ENCODE measurements at regions not wholly inside any gene's neighbourhood (a gene's known extent, or its start where the extent isn't known, plus 50 kb on each side); places are given as distances from the start of the nearest gene placed in this dataset.

- no peaks in the 10 kb centered on the region for H3K4me1 ChIP-seq (ENCODE audit: insufficient read depth, low read length)
- no TSS peak for BruUV-seq (replicated peaks)
- intact Hi-C loops (cut with micrococcal nuclease; ENCODE audit: unreplicated experiment) (no loop called here), in situ Hi-C loops (cut with HindIII; ENCODE audit: extremely low pct_ligation_motif_present, low pct_unique_long_range_greater_than_20kb) (no loop called here)
- POLR2A ChIA-PET: no interaction called here
- FAIRE-seq (no peak), DNase-seq (ENCODE audit: low spot score) (no peak), ATAC-seq (no peak)
- H3K27ac ChIP-seq (ENCODE audit: extremely low read length, insufficient read depth, low read length): no peak overlapping the region
- no peak for TF ChIP-seq ZNF224 (CRISPR knock-in tag; IDR thresholded peaks at IDR 0.05)
- no peak for TF ChIP-seq SIX4 (CRISPR knock-in tag; IDR thresholded peaks at IDR 0.05)
- TF ChIP-seq HOMEZ (CRISPR knock-in tag; IDR thresholded peaks at IDR 0.05; ENCODE audit: low read depth): no peak
- no peak for TF ChIP-seq ZNF615 (CRISPR knock-in tag; IDR thresholded peaks at IDR 0.05; ENCODE audit: borderline replicate concordance)
- no peak for TF ChIP-seq ZNF121 (CRISPR knock-in tag; IDR thresholded peaks at IDR 0.05)
- no peak for TF ChIP-seq DDIT3 (CRISPR knock-in tag; IDR thresholded peaks at IDR 0.05)
- no peak for TF ChIP-seq EHMT2 (IDR thresholded peaks at IDR 0.05; ENCODE audit: borderline replicate concordance, low read depth, low read length)
- no peak for TF ChIP-seq NCOA2 (CRISPR knock-in tag; IDR thresholded peaks at IDR 0.05)
- no peak for TF ChIP-seq ZNF382 (CRISPR knock-in tag; IDR thresholded peaks at IDR 0.05; ENCODE audit: borderline replicate concordance)
- TF ChIP-seq DMAP1 (CRISPR knock-in tag; IDR thresholded peaks at IDR 0.05): no peak
- no peak for TF ChIP-seq SPEN (CRISPR knock-in tag; IDR thresholded peaks at IDR 0.05; ENCODE audit: low read depth)
- TF ChIP-seq TIGD3 (CRISPR knock-in tag; IDR thresholded peaks at IDR 0.05; ENCODE audit: borderline replicate concordance): no peak
- TF ChIP-seq ZNF234 (CRISPR knock-in tag; conservative IDR thresholded peaks at IDR 0.05): no peak
- no peak for TF ChIP-seq RXRB (CRISPR knock-in tag; IDR thresholded peaks at IDR 0.05; ENCODE audit: borderline replicate concordance)
- TF ChIP-seq ZNF737 (CRISPR knock-in tag; IDR thresholded peaks at IDR 0.05; ENCODE audit: borderline replicate concordance): no peak
- TF ChIP-seq ZNF282 (IDR thresholded peaks at IDR 0.05; ENCODE audit: partially characterized antibody): no peak
- no peak overlapping the region for H2AFZ ChIP-seq (ENCODE audit: low read length)
- no peak overlapping the region for H3K4me3 ChIP-seq (replicated peaks in 1 of 3; ENCODE audit: insufficient read depth in 1 of 3, low read depth in 2 of 3, low read length in 3 of 3)
- H3K36me3 ChIP-seq (replicated peaks in 1 of 2; ENCODE audit: control insufficient read depth in 1 of 2, insufficient read depth in 2 of 2, low read length in 2 of 2): no peaks in the 10 kb centered on the region
- no peak overlapping the region for H3K4me2 ChIP-seq (ENCODE audit: low read depth, low read length)
- no peaks in the 10 kb centered on the region for H3K27me3 ChIP-seq (ENCODE audit: control insufficient read depth in 1 of 2, insufficient read depth in 2 of 2, low read length in 2 of 2)
- H3K9me3 ChIP-seq (ENCODE audit: low read length): no peaks in the 10 kb centered on the region
- H4K20me1 ChIP-seq (ENCODE audit: insufficient read depth, low read length): no peaks in the 10 kb centered on the region
- CTCF ChIA-PET (ENCODE audit: low intra/inter-chr PET ratio, low total read pairs): no interaction called here
- no peaks in the 10 kb centered on the region for H3K79me2 ChIP-seq (ENCODE audit: insufficient read depth, low read length)
- 0% methylated on average over 1 of the region's 1 CpG for WGBS (ENCODE audit: low lambda C conversion rate)
- H3K9ac ChIP-seq (ENCODE audit: insufficient read depth, low read depth, low read length): no peak overlapping the region
Observed at GRCh38 chr1:199132006-199132405, 493.2 kb downstream of the PTPRC start.
